HG03095 (cell line): ENCODE measurements at regions not wholly inside any gene's neighbourhood (a gene's known extent, or its start where the extent isn't known, plus 50 kb on each side); places are given as distances from the start of the nearest gene placed in this dataset.
"Not testable (repeated sequence)": the region's sequence is repeated elsewhere in the genome, so short reads cannot be mapped to it uniquely, and the experiment has no call there.

Experiments used
- ATAC-seq: cut with Tn5 transposase; IDR thresholded peaks from one replicate; pipeline ENCODE4 v1.9.1; 2021; ENCODE audit warnings: moderate library complexity; ENCODE audit not compliant: unreplicated experiment

GRCh38 chr14:83575301-83575700 is 1954.6 kb upstream of the FLRT2 start:
- ATAC-seq = no peak

GRCh38 chr14:83583201-83583600 is 1946.7 kb upstream of the FLRT2 start:
- ATAC-seq = no peak

- ATAC-seq = no peak
These were observed 1935.1 kb upstream of the FLRT2 start for GRCh38 chr14:83594874-83595273.

GRCh38 chr14:83607682-83608081 is 1922.3 kb upstream of the FLRT2 start:
- no peak for ATAC-seq

- ATAC-seq = no peak
These were observed 1918.5 kb upstream of the FLRT2 start for GRCh38 chr14:83611491-83611890.

- ATAC-seq = no peak
These were observed 1918.0 kb upstream of the FLRT2 start for GRCh38 chr14:83611906-83612390.

GRCh38 chr14:83614956-83615355 is 1915.0 kb upstream of the FLRT2 start:
- no peak for ATAC-seq

- ATAC-seq = no peak
These were observed 1905.4 kb upstream of the FLRT2 start for GRCh38 chr14:83624541-83624940.

- ATAC-seq = no peak
These were observed 1897.6 kb upstream of the FLRT2 start for GRCh38 chr14:83632375-83632774.

- no peak for ATAC-seq
These were observed 1891.0 kb upstream of the FLRT2 start for GRCh38 chr14:83638748-83639504.

GRCh38 chr14:83639505-83639875 is 1890.5 kb upstream of the FLRT2 start:
- ATAC-seq = not testable (repeated sequence)

GRCh38 chr14:83646228-83646627 is 1883.7 kb upstream of the FLRT2 start:
- no peak for ATAC-seq

- no peak for ATAC-seq
These were observed 1869.3 kb upstream of the FLRT2 start for GRCh38 chr14:83660597-83660996.

- ATAC-seq = no peak
These were observed 1865.6 kb upstream of the FLRT2 start for GRCh38 chr14:83664389-83664788.

- no peak for ATAC-seq
These were observed 1840.7 kb upstream of the FLRT2 start for GRCh38 chr14:83689265-83689664.

GRCh38 chr14:83697099-83697498 is 1832.8 kb upstream of the FLRT2 start:
- no peak for ATAC-seq

GRCh38 chr14:83702619-83703018 is 1827.3 kb upstream of the FLRT2 start:
- ATAC-seq = no peak

GRCh38 chr14:83706231-83706954 is 1823.6 kb upstream of the FLRT2 start:
- ATAC-seq = no peak

- no peak for ATAC-seq
These were observed 1822.9 kb upstream of the FLRT2 start for GRCh38 chr14:83707056-83707455.

GRCh38 chr14:83709116-83709515 is 1820.8 kb upstream of the FLRT2 start:
- no peak for ATAC-seq

- no peak for ATAC-seq
These were observed 1818.9 kb upstream of the FLRT2 start for GRCh38 chr14:83711046-83711445.

- no peak for ATAC-seq
These were observed 1817.4 kb upstream of the FLRT2 start for GRCh38 chr14:83712418-83713129.
